K562 (cell line): ENCODE measurements at regions not wholly inside any gene's neighbourhood (a gene's known extent, or its start where the extent isn't known, plus 50 kb on each side); places are given as distances from the start of the nearest gene placed in this dataset.

Source experiments
- ATAC-seq: fragments of 200-7000 bp; cut with Tn5 transposase; 3 replicates; pipeline ENCODE4 v1.9.1; 2020; ENCODE audit warnings: moderate library complexity
- BruUV-seq: library from RNA; stranded (reverse); fragments of 400-500 nt; replicated peaks from 2 replicates; lab custom pipeline; 2021; lab: Mats Ljungman, UMichigan
- CTCF ChIA-PET: fragments of 300-600 bp; formaldehyde crosslinking; extraction: SDS; loops from one replicate; lab custom pipeline; 2021; ENCODE audit warnings: low intra/inter-chr PET ratio; lab: Yijun Ruan, JAX
- POLR2A ChIA-PET: fragments of 300-600, 350-650 bp; sonication (Branson Sonifier 250); formaldehyde crosslinking; extraction: SDS; loops from one replicate; lab custom pipeline; 2021; ENCODE audit warnings: antibody characterized with exemption, inconsistent platforms; lab: Yijun Ruan, JAX
- DNase-seq, 4 experiments: peaks; one replicate each; pipeline versions ENCODE4 v3.0.0 to v3.0.0-alpha.2; 2011 to 2018; ENCODE audit warnings: low spot score in 3 of 4, mixed read lengths in 3 of 4; ENCODE audit errors: extremely low read depth in 1 of 4
- FAIRE-seq: peaks from 2 replicates; lab custom pipeline; 2011; peaks lifted over from hg19 to GRCh38; lab: Jason Lieb, UNC
- H2AFZ ChIP-seq: 2 replicates; pipeline ENCODE4 v1.6.0; 2011; ENCODE audit warnings: low read depth, low read length, control low read depth, inconsistent platforms
- H3K27ac ChIP-seq: fragments of 200-600 bp; 3 replicates; pipeline ENCODE4 v1.8.0; 2011; ENCODE audit warnings: low read depth, mild to moderate bottlenecking, control low read depth, inconsistent platforms, low read length, moderate library complexity, mixed read lengths; ENCODE audit errors: extremely low read depth
- H3K27me3 ChIP-seq, 2 experiments: fragments of 300-600 bp in 1 of 2; 2 replicates in 1 of 2; 3 replicates in 1 of 2; pipeline versions ENCODE4 v1.6.0 to v1.8.0; 2011; ENCODE audit warnings: inconsistent platforms in 2 of 2, low read length in 2 of 2, mild to moderate bottlenecking in 1 of 2, mixed read lengths in 1 of 2, moderate library complexity in 1 of 2; ENCODE audit not compliant: control insufficient read depth in 2 of 2, insufficient read depth in 2 of 2
- H3K36me3 ChIP-seq: fragments of 300-600 bp; 3 replicates; pipeline ENCODE4 v1.8.0; 2011; ENCODE audit warnings: mild to moderate bottlenecking, low read length, inconsistent platforms; ENCODE audit not compliant: control insufficient read depth, insufficient read depth
- H3K4me1 ChIP-seq, 2 experiments: fragments of 200-600 bp in 1 of 2; replicated peaks in 1 of 2; 2 replicates in 1 of 2; 3 replicates in 1 of 2; pipeline versions ENCODE4 v1.5.1 to v1.8.0; 2011; ENCODE audit warnings: inconsistent platforms in 2 of 2, low read length in 2 of 2, mild to moderate bottlenecking in 1 of 2, mixed read lengths in 1 of 2, moderate library complexity in 1 of 2; ENCODE audit not compliant: control insufficient read depth in 2 of 2, insufficient read depth in 2 of 2
- H3K4me2 ChIP-seq: 2 replicates; pipeline ENCODE4 v1.6.1; 2011; ENCODE audit warnings: low read length, control low read depth, inconsistent platforms, mixed read lengths; ENCODE audit not compliant: insufficient read depth
- H3K4me3 ChIP-seq: fragments of 200-600 bp; sonication (generic), shearing (Covaris generic); 2 replicates; pipeline ENCODE4 v1.5.1; 2016; ENCODE audit warnings: control low read depth, inconsistent platforms
- H3K79me2 ChIP-seq: fragments of 200-600 bp; 3 replicates; pipeline ENCODE4 v1.8.0; 2011; ENCODE audit warnings: low read length, inconsistent platforms; ENCODE audit not compliant: control insufficient read depth, insufficient read depth
- H3K9ac ChIP-seq, 2 experiments: 2 replicates each; pipeline versions ENCODE4 v1.6.0 to v1.6.1; 2011; ENCODE audit warnings: low read depth in 2 of 2, low read length in 2 of 2, control low read depth in 1 of 2, inconsistent platforms in 1 of 2, mild to moderate bottlenecking in 1 of 2, mixed read lengths in 1 of 2; ENCODE audit not compliant: insufficient read depth in 1 of 2
- H3K9me1 ChIP-seq: one replicate; pipeline ENCODE4 v1.6.0; 2011; ENCODE audit warnings: inconsistent platforms, mild to moderate bottlenecking, low read length, moderate library complexity; ENCODE audit not compliant: control insufficient read depth, insufficient read depth
- H3K9me3 ChIP-seq: replicated peaks from 2 replicates; pipeline ENCODE4 v1.5.1; 2011; ENCODE audit warnings: low read depth, low read length, inconsistent platforms; ENCODE audit not compliant: control insufficient read depth, insufficient read depth
- H4K20me1 ChIP-seq: replicated peaks from 2 replicates; pipeline ENCODE4 v1.6.1; 2011; ENCODE audit warnings: low read length, inconsistent platforms, mixed read lengths; ENCODE audit not compliant: control insufficient read depth, insufficient read depth
- NFATC3 ChIP-seq: fragments of 450-650 bp; IDR thresholded peaks from 2 replicates; pipeline ENCODE4 v1.6.1; 2017; ENCODE audit warnings: mild to moderate bottlenecking
- PTRF ChIP-seq: fragments of 450-650 bp; IDR thresholded peaks from 2 replicates; pipeline ENCODE4 v1.6.1; 2016; ENCODE audit warnings: mild to moderate bottlenecking, missing genetic modification characterization, missing compliant biosample characterization
- RBM25 ChIP-seq: fragments of 200-400 bp; formaldehyde crosslinking; IDR thresholded peaks from 2 replicates; pipeline ENCODE4 v1.6.1; 2018; ENCODE audit warnings: low read length, low read depth, moderate library complexity; ENCODE audit not compliant: severe bottlenecking
- SMAD4 ChIP-seq: fragments of 250-450 bp; sonication (Bioruptor Pico); conservative IDR thresholded peaks from 2 replicates; pipeline ENCODE4 v1.8.0; 2021; ENCODE audit warnings: inconsistent platforms, mild to moderate bottlenecking, moderate library complexity
- WGBS: fragments of 100-300 bp; shearing (Covaris generic); methylation state at CpG from one replicate; pipeline ENCODE4 v1.1.6; 2016; ENCODE audit warnings: low coverage, mixed read lengths; ENCODE audit not compliant: insufficient coverage; ENCODE audit errors: missing lambda C conversion rate; 5-methylcytosine and 5-hydroxymethylcytosine counted together
- in situ Hi-C: fragments of 300-500 bp; cut with MboI; formaldehyde crosslinking; loops from 4 replicates; pipeline ENCODE4 v1.15.0; 2018; ENCODE audit warnings: inconsistent platforms, mixed read lengths
- intact Hi-C: fragments of 100-400 bp; cut with micrococcal nuclease; formaldehyde crosslinking; loops from 2 replicates; pipeline ENCODE4 v1.14.2; 2022
- TF ChIP-seq, protein P1 (sequence below): sonication (generic); formaldehyde crosslinking; IDR thresholded peaks from 2 replicates; pipeline ENCODE4 v1.4.0; 2020; ENCODE audit warnings: mild to moderate bottlenecking, missing genetic modification reagents

DNA sequence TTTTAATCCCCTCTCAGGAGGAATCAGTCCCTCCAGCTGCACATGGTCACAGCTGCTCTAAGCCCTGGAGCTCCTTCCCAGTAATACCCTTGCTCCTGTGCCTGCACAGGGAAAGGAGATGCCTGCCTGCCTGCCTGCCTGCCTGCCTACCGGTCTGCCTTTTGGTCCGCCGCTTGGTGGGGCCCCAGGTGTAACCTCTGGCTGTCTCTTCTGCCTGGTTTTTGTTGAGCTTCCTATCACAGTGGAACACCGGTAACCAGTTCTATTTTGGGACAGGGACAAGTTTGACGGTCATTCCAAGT is 99.8 kb downstream of the DAD1 start:
- H3K27ac ChIP-seq, result no peak overlapping the region
- H3K9me3 ChIP-seq, result no peaks in the 10 kb centered on the region
- no TSS peak for BruUV-seq
- no peak overlapping the region for H2AFZ ChIP-seq
- H3K9me1 ChIP-seq, result no peaks in the 10 kb centered on the region
- H4K20me1 ChIP-seq, result no peaks in the 10 kb centered on the region
- ChIA-PET POLR2A (no interaction called here), CTCF (no interaction called here)
- WGBS, result 0% methylated on average over 5 of the region's 5 CpGs
- no peak overlapping the region for H3K4me2 ChIP-seq
- ATAC-seq (no peak), FAIRE-seq (no peak), DNase-seq (no peak)
- intact Hi-C loops, result no loop called here
- H3K27me3 ChIP-seq, result peaks cover 14 to 25% of the 10 kb centered on the region in 2 experiments
- TF ChIP-seq NFATC3, result no peak
- no peak for TF ChIP-seq RBM25
- no peak for TF ChIP-seq PTRF (tag)
- TF ChIP-seq, protein P1, sequence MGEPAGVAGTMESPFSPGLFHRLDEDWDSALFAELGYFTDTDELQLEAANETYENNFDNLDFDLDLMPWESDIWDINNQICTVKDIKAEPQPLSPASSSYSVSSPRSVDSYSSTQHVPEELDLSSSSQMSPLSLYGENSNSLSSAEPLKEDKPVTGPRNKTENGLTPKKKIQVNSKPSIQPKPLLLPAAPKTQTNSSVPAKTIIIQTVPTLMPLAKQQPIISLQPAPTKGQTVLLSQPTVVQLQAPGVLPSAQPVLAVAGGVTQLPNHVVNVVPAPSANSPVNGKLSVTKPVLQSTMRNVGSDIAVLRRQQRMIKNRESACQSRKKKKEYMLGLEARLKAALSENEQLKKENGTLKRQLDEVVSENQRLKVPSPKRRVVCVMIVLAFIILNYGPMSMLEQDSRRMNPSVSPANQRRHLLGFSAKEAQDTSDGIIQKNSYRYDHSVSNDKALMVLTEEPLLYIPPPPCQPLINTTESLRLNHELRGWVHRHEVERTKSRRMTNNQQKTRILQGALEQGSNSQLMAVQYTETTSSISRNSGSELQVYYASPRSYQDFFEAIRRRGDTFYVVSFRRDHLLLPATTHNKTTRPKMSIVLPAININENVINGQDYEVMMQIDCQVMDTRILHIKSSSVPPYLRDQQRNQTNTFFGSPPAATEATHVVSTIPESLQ (CRISPR knock-in tag), result no peak
- no peak for TF ChIP-seq SMAD4 (CRISPR knock-in tag)
- no peaks in the 10 kb centered on the region for H3K79me2 ChIP-seq
- H3K9ac ChIP-seq, result no peak overlapping the region
- in situ Hi-C loops, result no loop called here
- H3K4me1 ChIP-seq, result no peaks in the 10 kb centered on the region
- no peak overlapping the region for H3K4me3 ChIP-seq
- no peaks in the 10 kb centered on the region for H3K36me3 ChIP-seq
